ENCODE measurements at regions not wholly inside any gene's neighbourhood (a gene's known extent, or its start where the extent isn't known, plus 50 kb on each side); places are given as distances from the start of the nearest gene placed in this dataset.

DNA sequence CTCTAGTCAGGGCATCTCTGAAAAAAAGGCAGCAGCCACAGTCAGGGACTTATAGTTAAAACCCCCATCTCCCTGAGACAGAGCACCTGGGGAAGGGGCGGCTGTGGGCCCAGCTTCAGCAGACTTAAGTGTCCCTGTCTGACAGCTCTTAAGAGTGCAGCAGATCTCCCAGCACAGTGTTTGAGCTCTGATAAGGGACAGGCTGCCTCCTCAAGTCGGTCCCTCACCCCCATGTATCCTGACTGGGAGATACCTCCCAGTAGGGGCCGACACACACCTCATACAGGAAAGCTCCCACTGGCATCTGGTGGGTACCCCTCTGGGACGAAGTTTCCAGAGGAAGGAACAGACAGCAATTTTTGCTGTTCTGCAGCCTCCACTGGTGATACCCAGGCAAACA lies 129.0 kb downstream of the ANXA5 start:
- CTCF ChIA-PET = no interaction called here

DNA sequence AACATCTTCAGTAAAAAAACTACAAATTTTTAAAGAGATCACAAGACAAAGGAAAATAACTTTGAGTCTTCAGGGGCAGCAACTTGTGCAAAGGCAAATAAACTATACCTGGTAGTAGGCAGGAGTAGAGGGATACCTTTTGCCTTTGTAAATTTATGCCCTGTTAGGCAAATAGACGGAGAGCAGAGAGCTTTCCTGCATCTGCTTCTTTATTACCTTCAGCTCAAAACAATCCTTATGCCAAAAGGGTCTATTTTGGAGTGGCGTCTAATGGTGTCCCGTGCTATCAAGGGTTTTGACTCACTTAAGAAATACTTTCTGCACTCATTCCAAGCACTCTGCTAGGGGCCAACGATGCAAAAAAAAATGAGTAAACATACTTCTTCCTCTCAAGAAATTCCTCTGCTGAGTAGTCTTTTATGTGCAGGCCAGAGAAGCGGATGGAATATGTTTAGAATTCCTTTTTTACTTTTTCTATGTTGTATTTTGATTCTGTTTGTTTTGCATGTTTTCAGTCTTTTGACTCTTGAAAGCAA lies 131.9 kb downstream of the ANXA5 start:
- H3K27ac Mint-ChIP-seq = no peak overlapping the region
- Histone ChIP-seq H3K4me3 (ENCODE audit: low read length) (no peak overlapping the region), H3K9me3 (ENCODE audit: control insufficient read depth in 1 of 2, insufficient read depth in 1 of 2, low read length in 2 of 2) (no peaks in the 10 kb centered on the region), H3K4me1 (ENCODE audit: insufficient read depth, low read length) (no peaks in the 10 kb centered on the region), H3K27ac (ENCODE audit: low read depth in 1 of 2, low read length in 2 of 2) (no peak overlapping the region), H3K27me3 (ENCODE audit: control insufficient read depth in 1 of 2, insufficient read depth in 2 of 2, low read length in 2 of 2) (peaks cover 0 to 2% of the 10 kb centered on the region in 2 experiments), H3K36me3 (ENCODE audit: insufficient read depth, low read length) (no peaks in the 10 kb centered on the region)
- TF ChIP-seq, protein P1, sequence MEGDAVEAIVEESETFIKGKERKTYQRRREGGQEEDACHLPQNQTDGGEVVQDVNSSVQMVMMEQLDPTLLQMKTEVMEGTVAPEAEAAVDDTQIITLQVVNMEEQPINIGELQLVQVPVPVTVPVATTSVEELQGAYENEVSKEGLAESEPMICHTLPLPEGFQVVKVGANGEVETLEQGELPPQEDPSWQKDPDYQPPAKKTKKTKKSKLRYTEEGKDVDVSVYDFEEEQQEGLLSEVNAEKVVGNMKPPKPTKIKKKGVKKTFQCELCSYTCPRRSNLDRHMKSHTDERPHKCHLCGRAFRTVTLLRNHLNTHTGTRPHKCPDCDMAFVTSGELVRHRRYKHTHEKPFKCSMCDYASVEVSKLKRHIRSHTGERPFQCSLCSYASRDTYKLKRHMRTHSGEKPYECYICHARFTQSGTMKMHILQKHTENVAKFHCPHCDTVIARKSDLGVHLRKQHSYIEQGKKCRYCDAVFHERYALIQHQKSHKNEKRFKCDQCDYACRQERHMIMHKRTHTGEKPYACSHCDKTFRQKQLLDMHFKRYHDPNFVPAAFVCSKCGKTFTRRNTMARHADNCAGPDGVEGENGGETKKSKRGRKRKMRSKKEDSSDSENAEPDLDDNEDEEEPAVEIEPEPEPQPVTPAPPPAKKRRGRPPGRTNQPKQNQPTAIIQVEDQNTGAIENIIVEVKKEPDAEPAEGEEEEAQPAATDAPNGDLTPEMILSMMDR (IDR thresholded peaks at IDR 0.05) = no peak
- no peaks in the 10 kb centered on the region for H3K4me1 Mint-ChIP-seq (ENCODE audit: low read depth)
- no peaks in the 10 kb centered on the region for H3K36me3 Mint-ChIP-seq (ENCODE audit: low read depth)
- intact Hi-C loops (cut with DNase I, micrococcal nuclease) = no loop called here
- H3K9me3 Mint-ChIP-seq = no peaks in the 10 kb centered on the region
- no peak for DNase-seq
- POLR2A ChIA-PET = interaction anchor here (0.6 kb wide), 1 partner anchor 462 kb away, joined by 3 read pairs; no protein-coding TSS in a partner anchor
- CTCF ChIA-PET = no interaction called here
- ATAC-seq (ENCODE audit: poor library complexity) = no peak
- H3K4me3 Mint-ChIP-seq = no peak overlapping the region
- H3K27me3 Mint-ChIP-seq = peaks cover 42% of the 10 kb centered on the region

More for the DNA sequence above, 129.0 kb downstream of the ANXA5 start:
- ATAC-seq (ENCODE audit: poor library complexity) = no peak
- H3K9me3 Mint-ChIP-seq = no peaks in the 10 kb centered on the region
- DNase-seq = no peak
- H3K27me3 Mint-ChIP-seq = peaks cover 43% of the 10 kb centered on the region
- TF ChIP-seq, protein P1 (IDR thresholded peaks at IDR 0.05) = no peak
- POLR2A ChIA-PET = no interaction called here
- Histone ChIP-seq H3K27me3 (ENCODE audit: control insufficient read depth in 1 of 2, insufficient read depth in 2 of 2, low read length in 2 of 2) (peaks cover 0 to 2% of the 10 kb centered on the region in 2 experiments), H3K4me1 (ENCODE audit: insufficient read depth, low read length) (no peaks in the 10 kb centered on the region), H3K27ac (ENCODE audit: low read depth in 1 of 2, low read length in 2 of 2) (no peak overlapping the region), H3K36me3 (ENCODE audit: insufficient read depth, low read length) (no peaks in the 10 kb centered on the region), H3K9me3 (ENCODE audit: control insufficient read depth in 1 of 2, insufficient read depth in 1 of 2, low read length in 2 of 2) (no peaks in the 10 kb centered on the region), H3K4me3 (ENCODE audit: low read length) (no peak overlapping the region)
- H3K4me1 Mint-ChIP-seq (ENCODE audit: low read depth) = no peaks in the 10 kb centered on the region
- H3K27ac Mint-ChIP-seq = no peak overlapping the region
- intact Hi-C loops (cut with DNase I, micrococcal nuclease) = no loop called here
- H3K36me3 Mint-ChIP-seq (ENCODE audit: low read depth) = no peaks in the 10 kb centered on the region
- H3K4me3 Mint-ChIP-seq = no peak overlapping the region

DNA sequence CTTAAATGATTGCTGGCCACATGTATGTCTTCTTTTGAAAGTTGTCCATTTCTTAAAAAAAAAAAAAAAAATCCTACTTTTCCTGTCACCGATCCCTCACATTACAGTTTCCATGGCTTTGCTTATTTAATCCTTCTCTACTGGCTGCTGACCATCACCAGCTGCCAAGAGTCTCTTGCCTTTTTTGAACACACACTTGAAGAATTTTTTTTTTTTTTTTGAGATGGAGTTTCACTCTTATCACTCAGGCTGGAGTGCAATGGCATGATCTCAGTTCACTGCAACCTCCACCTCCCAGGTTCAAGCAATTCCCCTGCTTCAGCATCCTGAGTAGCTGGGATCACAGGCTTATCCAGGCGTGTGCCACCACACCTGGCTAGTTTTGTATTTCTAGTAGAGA lies 134.0 kb downstream of the ANXA5 start:
- Mint-ChIP-seq H3K4me1 (ENCODE audit: low read depth) (no peaks in the 10 kb centered on the region), H3K4me3 (no peak overlapping the region), H3K27me3 (peaks cover 29% of the 10 kb centered on the region), H3K27ac (no peak overlapping the region), H3K36me3 (ENCODE audit: low read depth) (no peaks in the 10 kb centered on the region), H3K9me3 (no peaks in the 10 kb centered on the region)
- Histone ChIP-seq H3K4me1 (ENCODE audit: insufficient read depth, low read length) (no peaks in the 10 kb centered on the region), H3K9me3 (ENCODE audit: control insufficient read depth in 1 of 2, insufficient read depth in 1 of 2, low read length in 2 of 2) (no peaks in the 10 kb centered on the region), H3K4me3 (ENCODE audit: low read length) (no peak overlapping the region), H3K27me3 (ENCODE audit: control insufficient read depth in 1 of 2, insufficient read depth in 2 of 2, low read length in 2 of 2) (peaks cover 0 to 2% of the 10 kb centered on the region in 2 experiments), H3K27ac (ENCODE audit: low read depth in 1 of 2, low read length in 2 of 2) (no peak overlapping the region), H3K36me3 (ENCODE audit: insufficient read depth, low read length) (no peaks in the 10 kb centered on the region)
- ATAC-seq (ENCODE audit: poor library complexity) (no peak), DNase-seq (no peak)
- ChIA-PET POLR2A (no interaction called here), CTCF (interaction anchor here (0.7 kb wide), 1 partner anchor 21 kb away, joined by 3 read pairs; no protein-coding TSS in a partner anchor)
- intact Hi-C loops (cut with DNase I, micrococcal nuclease) = no loop called here
- TF ChIP-seq, protein P1 (IDR thresholded peaks at IDR 0.05) = no peak
